ENCODE measurements at regions not wholly inside any gene's neighbourhood (a gene's known extent, or its start where the extent isn't known, plus 50 kb on each side); places are given as distances from the start of the nearest gene placed in this dataset.

DNA sequence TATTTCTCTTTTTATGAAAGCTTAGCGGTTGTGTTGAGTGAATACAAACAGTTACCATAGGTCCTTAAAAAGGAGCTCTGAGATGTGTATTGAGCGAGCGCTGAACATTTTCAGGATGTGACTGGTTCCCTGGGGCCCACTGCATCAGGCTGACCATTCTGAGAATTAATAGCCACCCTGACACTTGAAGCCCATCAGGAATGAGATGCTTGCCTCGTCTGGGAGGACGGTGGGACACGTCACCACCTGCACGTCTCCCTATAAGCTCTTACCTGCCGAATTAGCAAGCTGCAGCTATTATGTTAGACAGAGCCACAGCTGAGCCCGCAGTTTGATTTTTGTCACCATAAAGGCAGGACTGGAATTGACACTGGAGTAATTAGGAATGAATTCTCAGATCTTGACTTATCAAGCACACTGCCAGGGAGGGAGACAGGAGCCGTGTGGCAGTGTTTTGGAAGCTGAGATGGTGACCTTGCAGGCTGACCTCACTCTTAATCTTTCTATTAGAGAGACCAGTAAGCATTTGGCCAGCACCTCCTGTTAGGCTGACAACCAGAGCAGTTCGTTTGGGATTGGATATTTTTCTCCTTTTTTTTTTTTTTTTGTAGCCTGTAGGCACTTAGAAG lies 373.1 kb upstream of the WWC1 start:
- H3K27ac ChIP-seq = no peak overlapping the region
- TF ChIP-seq, protein P1, sequence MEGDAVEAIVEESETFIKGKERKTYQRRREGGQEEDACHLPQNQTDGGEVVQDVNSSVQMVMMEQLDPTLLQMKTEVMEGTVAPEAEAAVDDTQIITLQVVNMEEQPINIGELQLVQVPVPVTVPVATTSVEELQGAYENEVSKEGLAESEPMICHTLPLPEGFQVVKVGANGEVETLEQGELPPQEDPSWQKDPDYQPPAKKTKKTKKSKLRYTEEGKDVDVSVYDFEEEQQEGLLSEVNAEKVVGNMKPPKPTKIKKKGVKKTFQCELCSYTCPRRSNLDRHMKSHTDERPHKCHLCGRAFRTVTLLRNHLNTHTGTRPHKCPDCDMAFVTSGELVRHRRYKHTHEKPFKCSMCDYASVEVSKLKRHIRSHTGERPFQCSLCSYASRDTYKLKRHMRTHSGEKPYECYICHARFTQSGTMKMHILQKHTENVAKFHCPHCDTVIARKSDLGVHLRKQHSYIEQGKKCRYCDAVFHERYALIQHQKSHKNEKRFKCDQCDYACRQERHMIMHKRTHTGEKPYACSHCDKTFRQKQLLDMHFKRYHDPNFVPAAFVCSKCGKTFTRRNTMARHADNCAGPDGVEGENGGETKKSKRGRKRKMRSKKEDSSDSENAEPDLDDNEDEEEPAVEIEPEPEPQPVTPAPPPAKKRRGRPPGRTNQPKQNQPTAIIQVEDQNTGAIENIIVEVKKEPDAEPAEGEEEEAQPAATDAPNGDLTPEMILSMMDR (conservative IDR thresholded peaks at IDR 0.05) = no peak

GRCh38 chr5:167918813-167919483 lies 372.5 kb upstream of the WWC1 start:
- no peak overlapping the region for H3K27ac ChIP-seq
- TF ChIP-seq, protein P1 (conservative IDR thresholded peaks at IDR 0.05) = no peak

DNA sequence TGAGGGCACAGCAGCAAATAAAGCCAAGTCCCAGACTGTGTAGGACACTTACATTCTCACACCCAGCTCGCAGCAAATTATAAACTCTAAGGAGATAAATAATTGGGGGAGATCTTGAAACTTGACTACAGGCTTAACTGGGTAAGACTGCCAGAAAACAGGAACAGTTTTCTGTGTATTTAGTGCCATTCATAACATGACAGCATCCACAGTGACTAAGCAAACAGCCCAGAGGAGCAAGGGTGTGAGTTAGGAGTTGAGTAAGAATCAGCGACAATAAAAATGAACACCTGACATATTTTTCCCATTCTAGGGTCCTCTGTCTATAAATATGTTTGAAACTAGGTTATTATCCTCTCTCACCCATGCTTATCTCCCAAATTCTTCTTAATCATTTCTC lies 370.9 kb upstream of the WWC1 start:
- TF ChIP-seq, protein P1 (conservative IDR thresholded peaks at IDR 0.05) = no peak
- H3K27ac ChIP-seq = no peak overlapping the region

DNA sequence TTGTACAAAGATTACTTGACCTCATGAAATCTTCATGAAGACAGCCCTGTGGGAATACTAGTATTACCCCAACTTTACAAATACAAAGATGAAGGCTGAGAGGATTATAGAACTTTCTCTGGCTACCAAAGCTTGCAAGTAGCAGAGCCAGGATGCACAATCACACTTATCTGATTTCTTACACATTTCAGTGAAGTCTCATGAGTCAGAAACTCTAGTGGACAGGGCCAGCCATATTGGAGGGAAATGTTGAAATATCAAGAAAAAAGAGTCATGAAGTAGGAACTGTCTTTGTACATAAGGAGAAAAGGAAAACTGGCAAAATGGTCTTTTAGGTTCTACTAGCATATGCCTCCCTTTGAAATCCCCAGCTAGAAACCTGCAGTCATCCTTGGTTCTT lies 369.6 kb upstream of the WWC1 start:
- no peak overlapping the region for H3K27ac ChIP-seq
- TF ChIP-seq, protein P1 (conservative IDR thresholded peaks at IDR 0.05) = no peak

GRCh38 chr5:167923396-167923795 lies 368.0 kb upstream of the WWC1 start:
- H3K27ac ChIP-seq = no peak overlapping the region
- TF ChIP-seq, protein P1 (conservative IDR thresholded peaks at IDR 0.05) = no peak

DNA sequence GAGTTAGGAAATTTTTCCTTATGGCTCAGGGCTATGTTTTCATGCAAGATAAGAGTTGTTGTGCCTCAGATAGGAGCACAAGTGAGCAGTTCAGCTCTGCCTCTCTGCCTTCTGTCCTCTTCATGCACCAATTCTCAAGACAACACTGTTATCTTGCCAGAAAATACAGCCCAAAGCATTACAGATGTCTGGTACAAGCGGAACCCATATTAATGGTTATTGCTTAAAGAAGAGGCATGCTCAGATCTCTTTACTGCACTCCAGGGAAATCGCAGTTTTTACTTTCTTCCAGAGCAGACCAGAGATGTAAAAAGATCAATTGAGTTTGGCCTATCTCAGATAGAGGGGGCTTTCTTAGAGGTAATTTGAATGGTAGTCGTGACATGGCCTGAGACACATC lies 361.6 kb upstream of the WWC1 start:
- H3K27ac ChIP-seq = no peak overlapping the region
- TF ChIP-seq, protein P1 (conservative IDR thresholded peaks at IDR 0.05) = no peak

DNA sequence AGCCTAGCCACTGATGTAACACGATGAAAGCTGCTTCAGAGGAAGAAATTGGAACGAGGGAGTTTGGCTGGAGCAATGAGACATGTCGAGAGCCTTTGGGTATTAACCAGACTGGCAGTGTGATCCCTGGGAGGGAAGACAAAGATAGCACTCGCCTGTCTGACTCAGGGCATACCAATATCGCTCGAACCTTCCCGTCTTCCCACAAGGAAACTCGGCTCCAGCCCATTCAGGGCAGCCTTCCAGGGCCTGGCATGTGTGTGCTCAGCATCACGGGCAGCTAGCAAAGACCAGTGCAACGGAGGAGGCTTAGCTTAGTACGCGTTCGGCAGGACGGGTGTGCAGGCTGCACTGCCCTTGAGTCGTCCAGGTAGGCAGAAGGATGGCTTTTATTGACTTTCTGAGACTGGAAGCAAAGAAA lies 356.9 kb upstream of the WWC1 start:
- no peak overlapping the region for H3K27ac ChIP-seq
- TF ChIP-seq, protein P1 (conservative IDR thresholded peaks at IDR 0.05) = no peak
